ENCODE measurements at regions not wholly inside any gene's neighbourhood (a gene's known extent, or its start where the extent isn't known, plus 50 kb on each side); places are given as distances from the start of the nearest gene placed in this dataset.
"Not testable (repeated sequence)": the region's sequence is repeated elsewhere in the genome, so short reads cannot be mapped to it uniquely, and the experiment has no call there.

DNA sequence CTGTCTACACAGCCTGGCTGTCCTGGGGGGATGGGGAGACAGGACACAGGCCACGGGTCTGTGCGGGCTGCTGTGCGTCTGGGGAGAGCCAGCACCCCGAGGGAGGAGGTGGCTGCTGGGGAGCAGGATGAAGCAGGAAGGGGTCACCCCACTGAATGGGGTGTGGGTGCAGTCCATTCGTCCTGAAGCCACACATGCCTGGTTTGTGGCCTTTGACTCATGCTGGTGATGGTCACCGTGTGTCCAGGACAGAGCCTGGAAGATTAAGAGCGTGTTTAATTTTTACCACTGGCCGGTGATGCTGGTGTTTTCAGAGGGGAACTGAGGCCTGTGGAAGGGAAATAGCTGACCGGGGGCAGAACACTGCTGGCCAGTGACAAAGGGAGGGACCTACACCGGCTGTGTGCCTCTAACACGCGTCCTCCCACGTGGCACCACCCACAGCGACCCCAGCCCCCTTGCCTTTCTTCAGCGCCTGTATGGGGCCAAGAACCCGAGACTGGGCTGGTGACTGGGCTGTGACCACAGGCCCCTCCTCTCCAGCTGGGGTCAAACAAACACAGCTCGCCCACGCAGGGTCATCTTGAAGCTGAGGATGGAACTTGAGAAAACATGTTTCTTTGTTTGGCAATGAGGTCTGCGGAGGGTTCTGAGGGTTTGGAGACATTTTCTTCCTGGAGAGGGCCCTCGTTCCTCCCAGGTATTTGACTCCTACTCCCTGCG is 99.5 kb upstream of the LRPAP1 start:
- not testable (repeated sequence) for DNase-seq

- no peak for DNase-seq
These were observed 98.6 kb upstream of the LRPAP1 start for GRCh38 chr4:3630598-3631543.

GRCh38 chr4:3630136-3630597 is 97.9 kb upstream of the LRPAP1 start:
- no peak for DNase-seq

DNA sequence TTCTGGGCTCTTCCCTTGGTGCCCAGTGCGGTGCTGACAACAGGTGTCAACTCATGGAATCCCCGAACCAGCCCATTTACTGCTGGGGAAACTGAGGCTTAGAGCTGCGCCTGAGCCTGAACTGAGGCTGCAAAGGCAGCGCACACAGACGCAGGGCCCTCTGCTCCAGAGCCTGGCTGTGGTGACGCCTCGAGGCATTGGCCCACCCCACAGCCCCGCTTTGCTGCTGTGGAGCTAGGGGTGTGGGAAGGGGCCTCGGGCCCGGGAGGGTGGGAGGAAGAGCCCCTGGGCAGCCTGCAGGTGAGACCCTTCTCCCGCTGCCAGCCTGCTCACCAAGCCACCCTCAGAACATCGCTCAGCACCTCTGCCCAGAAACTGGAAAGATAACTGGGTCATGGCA is 97.4 kb upstream of the LRPAP1 start:
- no peak for DNase-seq

DNA sequence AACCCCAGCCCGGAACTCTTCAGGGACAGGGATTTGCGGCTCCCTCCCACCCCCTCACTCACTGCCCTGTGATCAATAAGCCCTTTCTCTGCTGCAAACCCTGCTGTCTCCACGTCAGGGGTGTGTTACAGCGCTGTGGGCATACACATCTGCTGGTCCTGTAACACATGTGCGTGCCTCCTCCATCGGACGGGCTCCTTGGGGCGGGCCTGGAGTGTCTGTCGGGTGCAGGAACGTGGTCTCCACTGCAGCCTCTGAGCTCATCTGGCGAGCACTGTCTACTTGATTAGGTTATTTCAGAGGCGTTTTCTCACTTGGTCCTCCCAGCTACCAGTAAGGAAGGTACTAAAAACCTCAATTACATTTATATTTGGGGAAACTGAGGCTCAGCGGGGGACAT is 97.0 kb upstream of the LRPAP1 start:
- not testable (repeated sequence) for DNase-seq

DNA sequence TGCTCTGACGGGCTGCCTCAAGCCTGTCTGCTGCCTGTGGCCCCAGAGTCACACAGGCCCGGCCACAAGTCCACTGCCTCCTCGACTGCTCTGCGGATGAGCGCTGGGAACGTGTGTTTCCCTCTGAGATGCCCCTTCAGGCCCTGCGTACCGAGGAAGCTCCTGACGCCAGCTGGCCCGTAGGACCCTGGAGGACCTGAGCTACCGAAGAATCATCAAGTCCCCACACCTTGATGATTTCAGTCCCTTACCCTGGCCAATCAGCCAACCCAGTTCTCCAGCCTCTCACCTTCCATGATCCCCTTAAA is 96.6 kb upstream of the LRPAP1 start:
- DNase-seq, result no peak

DNA sequence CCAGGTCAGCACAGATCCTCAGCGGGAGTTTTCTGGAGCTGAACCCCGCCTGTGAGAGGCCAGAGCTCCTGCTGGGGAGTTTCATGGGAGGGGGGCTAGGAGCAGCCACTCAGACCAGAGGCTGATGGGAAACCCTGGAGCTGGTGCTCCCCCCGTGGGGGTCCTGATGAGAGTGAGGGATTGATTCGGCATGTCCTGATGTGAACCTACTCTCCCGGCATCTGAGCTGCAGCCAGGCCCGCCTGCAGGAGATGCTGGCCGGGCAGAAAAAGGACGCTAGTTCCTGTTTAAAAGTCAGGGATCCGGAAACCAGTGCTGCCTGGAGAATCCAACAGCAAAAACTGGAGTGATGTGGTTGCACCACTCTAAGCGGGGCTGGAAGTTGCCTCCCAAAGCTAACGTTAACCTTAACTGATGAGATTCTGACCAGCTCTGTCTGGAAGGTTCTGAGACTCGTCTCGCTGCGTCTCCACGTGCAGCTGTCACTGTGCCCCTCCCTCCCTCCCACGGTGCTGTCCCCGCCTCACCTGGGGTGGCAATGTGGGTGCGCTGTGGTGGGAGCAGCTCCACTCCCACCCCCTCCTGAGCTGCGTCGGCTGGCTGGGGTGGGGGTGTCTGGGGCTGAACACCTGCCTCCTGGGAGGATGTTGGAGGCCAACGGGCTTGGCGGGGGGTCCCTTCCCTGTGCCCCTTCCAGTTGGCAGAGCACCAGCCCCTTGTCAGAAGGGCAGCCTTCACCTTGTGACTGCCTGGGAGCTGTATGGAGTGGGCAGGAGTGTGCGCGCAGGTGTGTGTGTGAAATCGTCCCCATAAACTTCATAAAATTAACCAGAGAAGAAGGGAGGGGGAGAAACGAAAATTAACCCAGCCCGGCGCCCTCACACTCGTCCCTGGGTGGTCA is 96.0 kb upstream of the LRPAP1 start:
- DNase-seq, result not testable (repeated sequence)

GRCh38 chr4:3627456-3627855 is 95.2 kb upstream of the LRPAP1 start:
- DNase-seq, result not testable (repeated sequence)

GRCh38 chr4:3626131-3626884 is 94.1 kb upstream of the LRPAP1 start:
- DNase-seq, result peak in 1 of 2 experiments; percentile 6

- DNase-seq, result peak; percentile 75 to 93
These were observed 93.2 kb upstream of the LRPAP1 start for GRCh38 chr4:3625286-3625875.

- peak; percentile 30 to 61 for DNase-seq
These were observed 91.6 kb upstream of the LRPAP1 start for GRCh38 chr4:3623809-3624329.

DNA sequence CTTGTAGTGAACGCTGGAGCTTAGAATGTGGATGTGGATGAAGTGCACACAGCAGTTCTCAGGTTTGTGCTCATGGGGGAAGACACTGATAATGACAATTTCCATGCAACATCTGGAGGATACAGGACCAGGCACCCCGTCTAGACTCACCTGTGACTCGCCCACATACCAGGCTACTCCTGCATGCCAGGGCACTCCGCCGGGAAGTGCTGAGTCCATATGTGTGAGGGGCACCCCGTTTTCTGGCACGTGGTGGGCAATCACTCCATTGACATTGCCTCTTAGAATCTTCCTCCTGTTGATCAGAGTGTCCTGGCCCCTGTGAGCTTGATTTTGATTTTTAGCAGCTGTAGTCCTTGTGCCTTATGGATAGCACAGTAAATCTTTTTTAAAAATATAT is 90.9 kb upstream of the LRPAP1 start:
- DNase-seq, result no peak

DNA sequence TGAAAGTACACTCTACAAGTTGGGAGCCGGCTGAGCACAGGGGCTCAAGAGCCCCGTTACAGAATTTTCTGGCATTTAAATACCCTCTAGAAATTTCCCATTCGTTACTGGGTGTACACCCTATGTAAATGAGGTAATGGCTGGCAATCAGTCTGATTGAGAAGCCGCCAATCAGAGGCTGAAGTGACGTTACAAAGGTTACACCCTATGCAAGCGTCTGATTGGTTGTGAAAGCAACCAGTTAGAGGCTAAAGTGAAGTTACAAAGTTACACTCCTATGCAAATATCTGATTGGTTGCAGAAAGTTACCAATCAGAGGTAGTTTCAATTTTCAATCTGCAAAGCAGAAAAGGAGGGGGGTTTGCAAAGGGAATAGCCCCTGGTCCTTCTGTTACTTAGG is 88.1 kb upstream of the LRPAP1 start:
- DNase-seq, result not testable (repeated sequence)

DNA sequence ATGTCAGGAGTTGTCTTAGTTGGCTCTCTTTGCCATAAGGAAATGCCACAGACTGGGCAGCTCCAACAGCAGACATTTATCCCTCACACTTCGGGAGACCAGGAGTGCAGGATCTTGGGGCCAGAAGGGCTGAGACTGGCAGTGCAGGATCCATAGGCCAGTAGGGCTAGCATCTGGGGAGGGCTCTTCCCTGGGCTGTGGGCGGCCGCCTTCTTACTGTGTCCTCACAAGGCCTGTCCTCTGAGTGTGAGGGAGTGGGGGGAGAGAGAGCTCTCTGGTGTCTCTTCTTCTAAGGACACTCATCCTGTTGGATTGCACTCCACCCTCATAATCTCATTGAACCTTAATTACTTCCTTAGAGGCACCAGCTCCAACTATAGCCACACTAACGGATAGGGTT is 87.5 kb upstream of the LRPAP1 start:
- not testable (repeated sequence) for DNase-seq

GRCh38 chr4:3618341-3618740 is 86.1 kb upstream of the LRPAP1 start:
- peak in 1 of 2 experiments; percentile 55 for DNase-seq

- DNase-seq, result peak in 1 of 2 experiments; percentile 30
These were observed 83.4 kb upstream of the LRPAP1 start for GRCh38 chr4:3615386-3616286.

GRCh38 chr4:3614731-3614980 is 82.4 kb upstream of the LRPAP1 start:
- no peak for DNase-seq

GRCh38 chr4:3613967-3614730 is 81.9 kb upstream of the LRPAP1 start:
- DNase-seq, result peak; percentile 27 to 70

DNA sequence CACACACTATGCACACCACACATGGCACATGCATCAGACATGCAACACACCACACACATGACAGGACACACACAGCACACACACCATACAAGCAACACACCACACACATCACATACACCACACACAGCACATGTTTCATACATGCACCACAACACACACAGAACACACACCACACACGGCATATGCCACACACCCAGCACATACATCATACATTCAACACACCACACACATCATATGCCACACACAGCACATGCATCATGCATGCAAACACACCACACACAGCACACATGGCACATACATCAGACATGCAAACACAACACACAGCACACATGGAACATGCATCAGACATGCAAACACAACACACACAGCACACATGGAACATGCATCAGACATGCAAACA is 80.7 kb upstream of the LRPAP1 start:
- no peak for DNase-seq

- no peak for DNase-seq
These were observed 80.1 kb upstream of the LRPAP1 start for GRCh38 chr4:3612281-3612680.

Measured in NCI-H524 (cell line).